AG04449 (cell line): ENCODE measurements at regions not wholly inside any gene's neighbourhood (a gene's known extent, or its start where the extent isn't known, plus 50 kb on each side); places are given as distances from the start of the nearest gene placed in this dataset.

Experiments
- CTCF ChIA-PET: fragments of 350-600 bp; formaldehyde crosslinking; extraction: SDS; loops from one replicate; lab custom pipeline; 2021; ENCODE audit warnings: antibody characterized with exemption; lab: Yijun Ruan, JAX
- POLR2A ChIA-PET: fragments of 400-600, 350-600 bp; formaldehyde crosslinking; extraction: SDS; loops from one replicate; lab custom pipeline; 2020; ENCODE audit warnings: antibody characterized with exemption, inconsistent platforms; lab: Yijun Ruan, JAX
- DNase-seq: peaks from one replicate; pipeline ENCODE4 v3.0.0-alpha.2; 2010; ENCODE audit warnings: low read depth, low spot score
- H3K4me3 ChIP-seq: 2 replicates; pipeline ENCODE4 v1.5.1; 2011; ENCODE audit warnings: low read depth, mild to moderate bottlenecking, control low read depth, low read length
- CTCF ChIP-seq: IDR thresholded peaks from one replicate; pipeline ENCODE4 v1.5.1; 2011; ENCODE audit warnings: mild to moderate bottlenecking, moderate library complexity, low read length, control low read depth, inconsistent platforms; ENCODE audit not compliant: insufficient read depth; ENCODE audit errors: missing control alignments

- CTCF ChIA-PET, result interaction anchor here (0.7 to 4.2 kb wide), 13 partner anchors 13 to 350 kb away, joined by 3 to 20 read pairs (median 6); partner anchors contain the start of gene IER5L
- DNase-seq, result no peak
- POLR2A ChIA-PET, result interaction anchor here (0.6 to 6.6 kb wide), 8 partner anchors 14 to 339 kb away, joined by 3 to 101 read pairs (median 4); partner anchors contain the start of gene IER5L
- H3K4me3 ChIP-seq, result no peak overlapping the region
- no peak for TF ChIP-seq CTCF
These were observed 139.5 kb downstream of the C9orf50 start for GRCh38 chr9:129481424-129481809.

GRCh38 chr9:129480745-129481144, 140.2 kb downstream of the C9orf50 start:
- no peak for TF ChIP-seq CTCF
- no peak overlapping the region for H3K4me3 ChIP-seq
- POLR2A ChIA-PET, result interaction anchor here (1.6 to 6.6 kb wide), 4 partner anchors 15 to 305 kb away, joined by 4 to 101 read pairs (median 19); partner anchors contain the start of gene IER5L
- CTCF ChIA-PET, result interaction anchor here (0.9 to 3.0 kb wide), 9 partner anchors 10 to 349 kb away, joined by 3 to 14 read pairs (median 5); no protein-coding TSS in a partner anchor
- DNase-seq, result no peak

- TF ChIP-seq CTCF, result no peak
- POLR2A ChIA-PET, result interaction anchor here (0.6 to 6.6 kb wide), 4 partner anchors 13 to 305 kb away, joined by 4 to 101 read pairs (median 5); partner anchors contain the start of gene IER5L
- no peak overlapping the region for H3K4me3 ChIP-seq
- CTCF ChIA-PET, result interaction anchor here (0.9 to 3.0 kb wide), 7 partner anchors 9 to 349 kb away, joined by 4 to 14 read pairs (median 8); no protein-coding TSS in a partner anchor
- no peak for DNase-seq
These were observed 140.7 kb downstream of the C9orf50 start for GRCh38 chr9:129480227-129480626.

GRCh38 chr9:129479631-129480011, 141.3 kb downstream of the C9orf50 start:
- ChIA-PET CTCF (interaction anchor here (1.6 to 3.0 kb wide), 4 partner anchors 9 to 341 kb away, joined by 5 to 14 read pairs (median 11); no protein-coding TSS in a partner anchor), POLR2A (interaction anchor here (0.6 to 6.6 kb wide), 3 partner anchors 13 to 304 kb away, joined by 4 to 101 read pairs (median 6); partner anchors contain the start of gene IER5L)
- H3K4me3 ChIP-seq, result no peak overlapping the region
- TF ChIP-seq CTCF, result no peak
- DNase-seq, result no peak

- TF ChIP-seq CTCF, result no peak
- ChIA-PET CTCF (interaction anchor here (1.6 to 2.4 kb wide), 2 partner anchors 8 to 305 kb away, joined by 5 to 10 read pairs; no protein-coding TSS in a partner anchor), POLR2A (interaction anchor here (0.6 to 2.1 kb wide), 2 partner anchors 14 to 17 kb away, joined by 4 to 6 read pairs; no protein-coding TSS in a partner anchor)
- DNase-seq, result no peak
- H3K4me3 ChIP-seq, result no peak overlapping the region
These were observed 141.8 kb downstream of the C9orf50 start for GRCh38 chr9:129478961-129479630.

- CTCF ChIA-PET, result no interaction called here
- POLR2A ChIA-PET, result no interaction called here
- no peak for DNase-seq
- H3K4me3 ChIP-seq, result no peak overlapping the region
- no peak for TF ChIP-seq CTCF
These were observed 142.4 kb downstream of the C9orf50 start for GRCh38 chr9:129478461-129478860.
